Suprapubic skin (tissue), 4 donors: ENCODE measurements at regions not wholly inside any gene's neighbourhood (a gene's known extent, or its start where the extent isn't known, plus 50 kb on each side); places are given as distances from the start of the nearest gene placed in this dataset.

Experiments
- CTCF ChIP-seq, 2 donors: fragments of 200-600 bp in 1 of 2; fragments of 450-650 bp in 1 of 2; sonication (generic) in 1 of 2; IDR thresholded peaks; one replicate each; pipeline ENCODE4 v1.5.1; 2016 to 2019; ENCODE audit warnings: antibody characterized with exemption in 2 of 2, mild to moderate bottlenecking in 1 of 2, moderate library complexity in 1 of 2
- POLR2A ChIP-seq, 2 donors: fragments of 450-650 bp; IDR thresholded peaks; one replicate each; pipeline ENCODE4 v1.6.1; 2017; ENCODE audit warnings: antibody characterized with exemption in 2 of 2, mild to moderate bottlenecking in 2 of 2, moderate library complexity in 2 of 2
- POLR2AphosphoS5 ChIP-seq, 3 donors: sonication (generic); formaldehyde crosslinking; IDR thresholded peaks; one replicate each; pipeline ENCODE4 v1.6.1; 2017; ENCODE audit warnings: antibody characterized with exemption in 3 of 3

GRCh38 chr12:34338751-34339150 lies 316.5 kb downstream of the ALG10 start:
- TF ChIP-seq CTCF (IDR thresholded peaks at IDR 0.05), result no peak
- no peak for TF ChIP-seq POLR2AphosphoS5 (IDR thresholded peaks at IDR 0.05)
- TF ChIP-seq POLR2A (IDR thresholded peaks at IDR 0.05), result no peak
